Suprapubic skin (tissue), 4 donors: ENCODE measurements at regions not wholly inside any gene's neighbourhood (a gene's known extent, or its start where the extent isn't known, plus 50 kb on each side); places are given as distances from the start of the nearest gene placed in this dataset.

ENCODE experiments used
- DNase-seq, 2 donors: peaks; one replicate each; pipeline ENCODE4 v3.0.0-alpha.2; 2019; ENCODE audit warnings: low spot score in 2 of 2
- H3K27ac ChIP-seq: fragments of 200-600 bp; sonication (generic); one replicate; pipeline ENCODE4 v1.5.1; 2019
- H3K27me3 ChIP-seq: fragments of 200-600 bp; sonication (generic); one replicate; pipeline ENCODE4 v1.5.1; 2019
- H3K36me3 ChIP-seq: fragments of 200-600 bp; sonication (generic); one replicate; pipeline ENCODE4 v1.5.1; 2019
- H3K4me1 ChIP-seq: fragments of 200-600 bp; sonication (generic); one replicate; pipeline ENCODE4 v1.5.1; 2019
- H3K4me3 ChIP-seq: fragments of 200-600 bp; sonication (generic); one replicate; pipeline ENCODE4 v1.5.1; 2019; ENCODE audit warnings: mild to moderate bottlenecking
- H3K9me3 ChIP-seq: fragments of 200-600 bp; sonication (generic); one replicate; pipeline ENCODE4 v1.5.1; 2019
- CTCF ChIP-seq, 2 donors: fragments of 200-600 bp in 1 of 2; fragments of 450-650 bp in 1 of 2; sonication (generic) in 1 of 2; IDR thresholded peaks; one replicate each; pipeline ENCODE4 v1.5.1; 2016 to 2019; ENCODE audit warnings: antibody characterized with exemption in 2 of 2, mild to moderate bottlenecking in 1 of 2, moderate library complexity in 1 of 2
- EP300 ChIP-seq: sonication (generic); formaldehyde crosslinking; IDR thresholded peaks from one replicate; pipeline ENCODE4 v1.6.1; 2017; ENCODE audit warnings: antibody characterized with exemption
- POLR2A ChIP-seq, 2 donors: fragments of 450-650 bp; IDR thresholded peaks; one replicate each; pipeline ENCODE4 v1.6.1; 2017; ENCODE audit warnings: antibody characterized with exemption in 2 of 2, mild to moderate bottlenecking in 2 of 2, moderate library complexity in 2 of 2
- POLR2AphosphoS5 ChIP-seq, 3 donors: sonication (generic); formaldehyde crosslinking; IDR thresholded peaks; one replicate each; pipeline ENCODE4 v1.6.1; 2017; ENCODE audit warnings: antibody characterized with exemption in 3 of 3
- WGBS: methylation state at CpG from one replicate; pipeline ENCODE4 v1.1.5; 2018; 5-methylcytosine and 5-hydroxymethylcytosine counted together

GRCh38 chrX:46340696-46341095 lies 204.5 kb downstream of the ZNF674 start:
- H3K9me3 ChIP-seq, result no peaks in the 10 kb centered on the region

GRCh38 chrX:46333550-46333949 lies 211.7 kb downstream of the ZNF674 start:
- Histone ChIP-seq H3K9me3 (no peaks in the 10 kb centered on the region), H3K36me3 (no peaks in the 10 kb centered on the region), H3K27ac (no peak overlapping the region), H3K4me3 (no peak overlapping the region), H3K4me1 (no peaks in the 10 kb centered on the region), H3K27me3 (no peaks in the 10 kb centered on the region)
- DNase-seq, result no peak
- TF ChIP-seq POLR2AphosphoS5 (IDR thresholded peaks at IDR 0.05) (no peak), CTCF (IDR thresholded peaks at IDR 0.05) (no peak), POLR2A (IDR thresholded peaks at IDR 0.05) (no peak), EP300 (no peak)
- WGBS, result 86% methylated on average over 5 of the region's 5 CpGs

More at GRCh38 chrX:46340696-46341095, 204.5 kb downstream of the ZNF674 start:
- no peaks in the 10 kb centered on the region for H3K27me3 ChIP-seq
- no peak overlapping the region for H3K4me3 ChIP-seq
- no peaks in the 10 kb centered on the region for H3K36me3 ChIP-seq
- TF ChIP-seq EP300 (no peak), POLR2A (IDR thresholded peaks at IDR 0.05) (no peak), CTCF (IDR thresholded peaks at IDR 0.05) (no peak), POLR2AphosphoS5 (IDR thresholded peaks at IDR 0.05) (no peak)
- H3K27ac ChIP-seq, result no peak overlapping the region
- no peaks in the 10 kb centered on the region for H3K4me1 ChIP-seq
- DNase-seq, result no peak

GRCh38 chrX:46330981-46331380 lies 214.2 kb downstream of the ZNF674 start:
- Histone ChIP-seq H3K27me3 (no peaks in the 10 kb centered on the region), H3K4me3 (no peak overlapping the region), H3K9me3 (no peaks in the 10 kb centered on the region), H3K27ac (no peak overlapping the region), H3K36me3 (no peaks in the 10 kb centered on the region), H3K4me1 (peaks cover 18% of the 10 kb centered on the region)
- TF ChIP-seq POLR2A (IDR thresholded peaks at IDR 0.05) (no peak), CTCF (IDR thresholded peaks at IDR 0.05) (no peak), EP300 (no peak), POLR2AphosphoS5 (IDR thresholded peaks at IDR 0.05) (no peak)
- no peak for DNase-seq

GRCh38 chrX:46330513-46330912 lies 214.7 kb downstream of the ZNF674 start:
- no peaks in the 10 kb centered on the region for H3K9me3 ChIP-seq
- no peaks in the 10 kb centered on the region for H3K27me3 ChIP-seq
- H3K27ac ChIP-seq, result no peak overlapping the region
- H3K4me3 ChIP-seq, result no peak overlapping the region
- TF ChIP-seq EP300 (no peak), CTCF (IDR thresholded peaks at IDR 0.05) (no peak), POLR2AphosphoS5 (IDR thresholded peaks at IDR 0.05) (no peak), POLR2A (IDR thresholded peaks at IDR 0.05) (no peak)
- H3K4me1 ChIP-seq, result peaks cover 20% of the 10 kb centered on the region
- WGBS, result 66% methylated on average over 2 of the region's 2 CpGs
- DNase-seq, result no peak
- no peaks in the 10 kb centered on the region for H3K36me3 ChIP-seq

- Histone ChIP-seq H3K27me3 (no peaks in the 10 kb centered on the region), H3K36me3 (no peaks in the 10 kb centered on the region), H3K4me1 (peaks cover 23% of the 10 kb centered on the region), H3K27ac (no peak overlapping the region), H3K9me3 (no peaks in the 10 kb centered on the region), H3K4me3 (no peak overlapping the region)
- no peak for TF ChIP-seq POLR2AphosphoS5 (IDR thresholded peaks at IDR 0.05)
- TF ChIP-seq CTCF (IDR thresholded peaks at IDR 0.05), result no peak
- no peak for TF ChIP-seq EP300
- TF ChIP-seq POLR2A (IDR thresholded peaks at IDR 0.05), result no peak
- DNase-seq, result no peak
- WGBS, result 80% methylated on average over 1 of the region's 1 CpG
Observed at GRCh38 chrX:46328133-46328532, 217.1 kb downstream of the ZNF674 start.
